Thymus (tissue), 11 donors: ENCODE measurements at regions not wholly inside any gene's neighbourhood (a gene's known extent, or its start where the extent isn't known, plus 50 kb on each side); places are given as distances from the start of the nearest gene placed in this dataset.
"Not testable (repeated sequence)": the region's sequence is repeated elsewhere in the genome, so short reads cannot be mapped to it uniquely, and the experiment has no call there.

Source experiments
- DNase-seq, 9 donors: peaks; one replicate each; pipeline ENCODE4 v3.0.0-alpha.2; 2013; ENCODE audit warnings: low spot score in 9 of 9, low read depth in 6 of 9, missing footprints in 1 of 9
- H3K27ac ChIP-seq, 2 donors: one replicate each; pipeline ENCODE4 v1.5.1; 2013; ENCODE audit warnings: control low read depth in 1 of 2, low read depth in 1 of 2, low read length in 1 of 2, mild to moderate bottlenecking in 1 of 2, moderate library complexity in 1 of 2
- H3K27me3 ChIP-seq, 2 donors: one replicate each; pipeline ENCODE4 v1.5.1; 2013; ENCODE audit warnings: low read length in 1 of 2; ENCODE audit not compliant: control insufficient read depth in 2 of 2, insufficient read depth in 1 of 2
- H3K36me3 ChIP-seq, 2 donors: one replicate each; pipeline ENCODE4 v1.5.1; 2013; ENCODE audit warnings: low read length in 1 of 2, mild to moderate bottlenecking in 1 of 2, moderate library complexity in 1 of 2; ENCODE audit not compliant: control insufficient read depth in 2 of 2, insufficient read depth in 2 of 2
- H3K4me1 ChIP-seq, 2 donors: one replicate each; pipeline ENCODE4 v1.5.1; 2013; ENCODE audit warnings: low read length in 2 of 2; ENCODE audit not compliant: control insufficient read depth in 2 of 2, insufficient read depth in 2 of 2
- H3K4me3 ChIP-seq, 2 donors: one replicate each; pipeline ENCODE4 v1.5.1; 2013; ENCODE audit warnings: low read length in 2 of 2, control low read depth in 1 of 2, mild to moderate bottlenecking in 1 of 2
- H3K9me3 ChIP-seq, 2 donors: one replicate each; pipeline ENCODE4 v1.5.1; 2013; ENCODE audit warnings: low read length in 1 of 2, mild to moderate bottlenecking in 1 of 2; ENCODE audit not compliant: control insufficient read depth in 2 of 2, insufficient read depth in 1 of 2
- WGBS: extraction: QIAGEN DNeasy Blood & Tissue Kit; methylation state at CpG from one replicate; pipeline ENCODE4 v1.1.7; 2013; 5-methylcytosine and 5-hydroxymethylcytosine counted together
- donor health status: healthy.

- Histone ChIP-seq H3K27me3 (no peaks in the 10 kb centered on the region), H3K27ac (no peak overlapping the region), H3K9me3 (no peaks in the 10 kb centered on the region), H3K4me1 (no peaks in the 10 kb centered on the region), H3K36me3 (no peaks in the 10 kb centered on the region), H3K4me3 (no peak overlapping the region)
- WGBS, result 82% methylated on average over 1 of the region's 1 CpG
- DNase-seq, result no peak
Measured at GRCh38 chr18:34509163-34509562, 200.9 kb upstream of the DTNA start.

DNA sequence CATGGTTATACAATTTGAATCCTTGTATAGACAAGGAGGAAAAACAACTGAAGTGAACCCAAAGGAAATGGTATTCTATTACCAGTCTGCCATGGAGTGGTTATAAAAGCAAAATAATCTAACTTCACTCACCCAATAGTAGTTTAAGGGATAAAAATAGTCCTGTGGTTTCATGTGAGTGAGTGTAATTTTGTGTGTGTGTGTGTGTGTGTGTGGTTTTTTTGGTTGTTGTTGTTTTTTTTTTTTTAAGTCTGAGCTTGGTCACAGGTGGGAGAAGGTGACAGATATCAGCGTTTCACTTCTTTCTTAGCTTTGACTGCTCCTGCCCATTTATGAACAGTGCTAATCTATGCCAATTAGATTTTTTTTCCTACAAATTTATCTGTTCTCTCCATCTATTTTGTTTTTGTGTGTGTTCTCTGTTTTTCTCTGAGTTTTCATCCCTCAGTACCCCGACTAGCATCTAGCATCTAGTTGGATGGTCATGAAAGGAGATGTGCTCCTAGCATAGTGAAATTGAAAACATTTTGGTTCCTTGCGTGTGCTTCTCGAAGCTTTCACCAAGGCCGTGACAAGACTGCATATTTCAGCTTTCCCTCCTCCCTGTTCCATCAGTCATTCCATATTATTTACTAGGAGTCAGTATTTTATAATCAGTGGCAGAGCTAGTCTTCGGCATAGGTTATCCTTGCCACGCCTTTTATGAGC, 200.1 kb upstream of the DTNA start:
- Histone ChIP-seq H3K36me3 (no peaks in the 10 kb centered on the region), H3K27me3 (no peaks in the 10 kb centered on the region), H3K4me3 (no peak overlapping the region), H3K27ac (no peak overlapping the region), H3K9me3 (no peaks in the 10 kb centered on the region), H3K4me1 (no peaks in the 10 kb centered on the region)
- WGBS, result 92% methylated on average over 7 of the region's 7 CpGs
- no peak for DNase-seq

DNA sequence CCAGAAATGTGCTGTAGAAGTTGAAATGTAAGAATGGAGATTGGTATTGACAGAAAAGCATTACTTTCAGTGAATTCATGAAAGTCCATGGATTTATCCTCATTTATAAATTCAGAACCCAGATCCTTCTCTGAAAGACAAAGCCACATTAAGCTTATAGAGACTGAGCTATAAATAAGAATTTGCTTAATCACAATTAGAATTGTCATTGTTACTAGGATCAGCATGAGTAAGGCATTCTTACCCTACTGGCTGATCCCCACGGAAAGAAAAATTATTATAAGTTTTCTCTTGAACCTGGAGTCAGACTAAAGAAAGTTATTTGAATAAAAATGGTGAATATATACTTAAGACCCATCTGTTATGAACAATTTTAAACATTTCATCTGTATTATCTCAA, 199.2 kb upstream of the DTNA start:
- 68% methylated on average over 1 of the region's 1 CpG for whole genome bisulfite sequencing
- DNase-seq, result no peak
- no peaks in the 10 kb centered on the region for H3K36me3 ChIP-seq
- H3K4me1 ChIP-seq, result no peaks in the 10 kb centered on the region
- H3K27ac ChIP-seq, result no peak overlapping the region
- H3K9me3 ChIP-seq, result no peaks in the 10 kb centered on the region
- H3K27me3 ChIP-seq, result no peaks in the 10 kb centered on the region
- H3K4me3 ChIP-seq, result no peak overlapping the region

- Histone ChIP-seq H3K27me3 (no peaks in the 10 kb centered on the region), H3K9me3 (no peaks in the 10 kb centered on the region)
- no peak for DNase-seq
Measured at GRCh38 chr18:34511435-34511834, 198.7 kb upstream of the DTNA start.

GRCh38 chr18:34511879-34512278, 198.2 kb upstream of the DTNA start:
- H3K4me3 ChIP-seq, result no peak overlapping the region
- H3K9me3 ChIP-seq, result no peaks in the 10 kb centered on the region
- no peaks in the 10 kb centered on the region for H3K27me3 ChIP-seq
- no peaks in the 10 kb centered on the region for H3K36me3 ChIP-seq
- H3K4me1 ChIP-seq, result no peaks in the 10 kb centered on the region
- no peak overlapping the region for H3K27ac ChIP-seq
- no peak for DNase-seq

More at GRCh38 chr18:34511435-34511834, 198.7 kb upstream of the DTNA start:
- Histone ChIP-seq H3K27ac (no peak overlapping the region), H3K4me3 (no peak overlapping the region), H3K36me3 (no peaks in the 10 kb centered on the region), H3K4me1 (no peaks in the 10 kb centered on the region)

DNA sequence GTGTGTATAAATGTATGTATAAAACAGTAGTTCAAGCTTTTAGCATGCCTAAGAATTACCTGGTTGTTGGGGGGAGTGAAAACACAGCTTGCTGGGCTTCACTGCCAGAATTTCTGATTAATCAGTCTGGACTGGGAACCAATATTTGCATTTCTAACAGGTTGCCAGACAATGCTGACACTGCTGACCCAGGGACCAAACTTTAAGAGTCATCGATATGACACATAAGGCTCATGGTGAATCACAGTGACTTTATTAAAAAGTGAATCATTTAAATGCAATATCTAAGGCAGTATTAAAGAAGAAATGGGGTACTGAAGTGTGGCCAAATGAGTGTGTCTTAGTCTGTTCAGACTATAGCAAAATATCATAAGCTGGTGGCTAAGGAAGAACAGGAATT, 195.9 kb upstream of the DTNA start:
- Histone ChIP-seq H3K4me1 (no peaks in the 10 kb centered on the region), H3K4me3 (no peak overlapping the region), H3K27me3 (no peaks in the 10 kb centered on the region), H3K27ac (no peak overlapping the region), H3K9me3 (no peaks in the 10 kb centered on the region), H3K36me3 (no peaks in the 10 kb centered on the region)
- no peak for DNase-seq
- 100% methylated on average over 1 of the region's 1 CpG for WGBS

DNA sequence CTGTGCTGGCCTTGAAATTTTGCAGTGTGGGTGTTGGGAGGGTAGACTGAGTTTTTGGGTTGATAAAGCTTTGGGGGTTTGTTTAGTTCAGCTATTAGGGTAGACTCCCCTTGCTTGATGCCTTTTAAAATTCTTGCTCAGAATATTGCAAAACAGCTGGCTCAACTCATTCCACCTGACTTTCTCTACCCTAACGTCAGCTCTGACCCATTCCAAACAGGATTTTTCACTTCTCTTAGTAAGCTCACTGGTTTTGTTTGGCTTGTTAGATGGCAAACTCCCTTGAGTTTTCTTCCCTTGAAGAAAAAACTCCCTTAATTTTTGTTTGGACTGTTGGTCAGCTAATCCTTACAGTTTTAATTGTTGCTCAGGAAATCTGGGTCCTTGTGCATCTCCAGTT, 195.1 kb upstream of the DTNA start:
- H3K27ac ChIP-seq, result no peak overlapping the region
- no peak for DNase-seq
- H3K4me1 ChIP-seq, result no peaks in the 10 kb centered on the region
- H3K27me3 ChIP-seq, result no peaks in the 10 kb centered on the region
- H3K36me3 ChIP-seq, result no peaks in the 10 kb centered on the region
- no peak overlapping the region for H3K4me3 ChIP-seq
- WGBS, result 81% methylated on average over 1 of the region's 1 CpG
- H3K9me3 ChIP-seq, result no peaks in the 10 kb centered on the region

- H3K4me3 ChIP-seq, H3K27me3 ChIP-seq, H3K27ac ChIP-seq, H3K9me3 ChIP-seq, H3K4me1 ChIP-seq, H3K36me3 ChIP-seq, DNase-seq: not testable (repeated sequence)
- 89% methylated on average over 9 of the region's 9 CpGs for WGBS
Measured at GRCh38 chr18:34516355-34516754, 193.7 kb upstream of the DTNA start.

DNA sequence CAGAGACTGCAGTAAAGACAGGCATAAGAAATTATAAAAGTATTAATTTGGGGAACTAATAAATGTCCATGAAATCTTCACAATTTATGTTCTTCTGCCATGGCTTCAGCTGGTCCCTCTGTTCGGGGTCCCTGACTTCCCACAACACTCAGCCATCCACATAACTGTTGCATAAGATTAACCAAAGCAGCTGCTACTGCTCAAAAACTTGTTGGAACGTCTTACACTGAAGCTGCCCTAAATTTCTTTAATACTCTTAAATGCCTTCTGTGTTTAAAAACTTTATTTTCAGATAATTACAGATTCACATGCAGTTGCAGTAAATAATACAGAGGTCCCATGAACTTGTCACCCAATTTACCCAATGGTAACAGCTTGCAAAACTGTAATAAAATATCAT, 193.1 kb upstream of the DTNA start:
- H3K36me3 ChIP-seq, H3K9me3 ChIP-seq, H3K27ac ChIP-seq, H3K4me3 ChIP-seq, DNase-seq, H3K27me3 ChIP-seq, H3K4me1 ChIP-seq: not testable (repeated sequence)
- 86% methylated on average over 2 of the region's 2 CpGs for WGBS

DNA sequence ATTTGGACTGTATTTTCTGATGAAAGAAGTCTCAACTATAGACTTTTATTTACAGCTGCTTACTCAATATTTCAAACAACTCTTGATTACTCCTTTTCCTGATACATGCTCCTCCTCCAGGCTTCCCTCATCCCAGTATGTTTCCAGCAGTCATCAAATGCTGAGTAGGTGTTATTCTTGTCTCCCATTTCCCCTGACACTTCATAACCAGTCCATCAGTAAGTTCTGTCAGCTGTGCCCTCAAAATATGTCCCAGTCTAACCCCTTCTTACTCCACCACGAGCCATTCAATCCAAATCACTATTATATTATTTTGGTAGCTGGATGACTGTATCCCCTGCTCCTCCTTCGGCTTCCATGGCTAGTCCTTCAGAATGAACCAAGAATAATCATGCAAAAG, 189.1 kb upstream of the DTNA start:
- DNase-seq, result no peak
- Histone ChIP-seq H3K4me1 (no peaks in the 10 kb centered on the region), H3K36me3 (no peaks in the 10 kb centered on the region), H3K9me3 (no peaks in the 10 kb centered on the region), H3K27ac (no peak overlapping the region), H3K27me3 (no peaks in the 10 kb centered on the region), H3K4me3 (no peak overlapping the region)
- WGBS, result 88% methylated on average over 2 of the region's 2 CpGs
